WTC11 (cell line): ENCODE measurements at regions not wholly inside any gene's neighbourhood (a gene's known extent, or its start where the extent isn't known, plus 50 kb on each side); places are given as distances from the start of the nearest gene placed in this dataset.

Experiments
- ATF6 ChIP-seq: sonication (generic); formaldehyde crosslinking; IDR thresholded peaks from 2 replicates; pipeline ENCODE4 v1.8.1; 2023; ENCODE audit warnings: mild to moderate bottlenecking, missing genetic modification reagents
- CTCF ChIP-seq: fragments of 200-600 bp; IDR thresholded peaks from 2 replicates; pipeline ENCODE4 v1.8.0; 2022; ENCODE audit warnings: antibody characterized with exemption
- E2F5 ChIP-seq: sonication (generic); formaldehyde crosslinking; IDR thresholded peaks from 2 replicates; pipeline ENCODE4 v1.8.1; 2022; ENCODE audit warnings: mild to moderate bottlenecking, moderate library complexity, missing genetic modification reagents
- FOXJ3 ChIP-seq: sonication (generic); formaldehyde crosslinking; IDR thresholded peaks from 2 replicates; pipeline ENCODE4 v1.9.0; 2021; ENCODE audit warnings: missing genetic modification reagents, mild to moderate bottlenecking, borderline replicate concordance
- MAX ChIP-seq: sonication (generic); formaldehyde crosslinking; IDR thresholded peaks from 2 replicates; pipeline ENCODE4 v1.8.0; 2022; ENCODE audit warnings: mild to moderate bottlenecking, missing genetic modification reagents
- ZBTB43 ChIP-seq: sonication (generic); formaldehyde crosslinking; IDR thresholded peaks from 2 replicates; pipeline ENCODE4 v1.8.1; 2023; ENCODE audit warnings: mild to moderate bottlenecking, missing genetic modification reagents

GRCh38 chr10:28391283-28391682 is 88.4 kb upstream of the MPP7 start:
- TF ChIP-seq ZBTB43 (CRISPR knock-in tag) (no peak), CTCF (no peak), ATF6 (CRISPR knock-in tag) (no peak), FOXJ3 (CRISPR knock-in tag) (no peak), E2F5 (CRISPR knock-in tag) (no peak), MAX (no peak)
